ENCODE measurements at regions not wholly inside any gene's neighbourhood (a gene's known extent, or its start where the extent isn't known, plus 50 kb on each side); places are given as distances from the start of the nearest gene placed in this dataset.
A peak's percentile ranks its signal among the peaks of the same experiment; 100 is the strongest.
"Not testable (repeated sequence)": the region's sequence is repeated elsewhere in the genome, so short reads cannot be mapped to it uniquely, and the experiment has no call there.

GRCh38 chr13:112223929-112224328, 152.2 kb upstream of the SPACA7 start:
- peak; percentile 14 for TF ChIP-seq CTCF (IDR thresholded peaks at IDR 0.05; ENCODE audit: poor library complexity, severe bottlenecking)
- TF ChIP-seq REST (IDR thresholded peaks at IDR 0.05; ENCODE audit: borderline replicate concordance); RAD21 (conservative IDR thresholded peaks at IDR 0.05); EZH2 (IDR thresholded peaks at IDR 0.05; ENCODE audit: borderline replicate concordance, insufficient read depth, low read length, poor library complexity, severe bottlenecking); EP300 (conservative IDR thresholded peaks at IDR 0.05; ENCODE audit: poor library complexity, severe bottlenecking); POLR2AphosphoS5 (IDR thresholded peaks at IDR 0.05); TAF1 (IDR thresholded peaks at IDR 0.05; ENCODE audit: low read depth); MXI1 (conservative IDR thresholded peaks at IDR 0.05; ENCODE audit: poor library complexity, severe bottlenecking); SMC3 (conservative IDR thresholded peaks at IDR 0.05; ENCODE audit: poor library complexity): not testable (repeated sequence)

Data from neural cell (in vitro differentiated cells).